MM.1S (cell line): ENCODE measurements at regions not wholly inside any gene's neighbourhood (a gene's known extent, or its start where the extent isn't known, plus 50 kb on each side); places are given as distances from the start of the nearest gene placed in this dataset.

Experiments used
- EZH2phosphoT487 ChIP-seq: fragments of 300-600 bp; sonication (generic); IDR thresholded peaks from 2 replicates; pipeline ENCODE4 v1.6.1; 2018; ENCODE audit warnings: antibody characterized with exemption, low read length
- TF ChIP-seq, protein P1 (sequence below): fragments of 300-600 bp; sonication (generic); IDR thresholded peaks from 2 replicates; pipeline ENCODE4 v1.5.1; 2016; ENCODE audit warnings: antibody characterized with exemption, low read length, mixed read lengths

DNA sequence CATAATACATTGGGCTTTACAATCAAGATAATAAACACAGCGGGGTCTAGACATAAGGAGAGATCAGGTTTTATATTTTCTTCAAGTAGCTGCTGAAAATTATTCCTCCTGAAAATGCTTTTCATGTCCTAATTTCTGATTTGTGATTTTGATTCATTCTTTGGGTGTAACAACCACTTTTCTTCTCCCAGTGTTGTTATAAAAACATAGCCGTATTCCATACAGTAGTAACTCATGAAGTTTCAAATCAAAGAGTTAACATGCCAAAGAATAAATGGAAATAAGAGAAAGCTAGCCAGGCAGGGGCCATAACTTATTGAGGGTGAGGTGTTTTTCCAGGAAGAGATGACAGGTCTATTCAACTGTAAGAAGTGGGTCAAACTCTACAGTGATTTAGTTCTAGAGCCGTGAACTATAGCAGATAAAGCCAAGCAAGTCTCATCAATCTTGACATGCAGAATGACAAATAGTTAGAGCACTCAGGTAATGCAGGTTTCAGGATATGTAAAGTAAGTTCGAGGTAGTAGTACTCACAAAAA lies 934.4 kb upstream of the SLITRK1 start:
- no peak for TF ChIP-seq EZH2phosphoT487
- TF ChIP-seq, protein P1, sequence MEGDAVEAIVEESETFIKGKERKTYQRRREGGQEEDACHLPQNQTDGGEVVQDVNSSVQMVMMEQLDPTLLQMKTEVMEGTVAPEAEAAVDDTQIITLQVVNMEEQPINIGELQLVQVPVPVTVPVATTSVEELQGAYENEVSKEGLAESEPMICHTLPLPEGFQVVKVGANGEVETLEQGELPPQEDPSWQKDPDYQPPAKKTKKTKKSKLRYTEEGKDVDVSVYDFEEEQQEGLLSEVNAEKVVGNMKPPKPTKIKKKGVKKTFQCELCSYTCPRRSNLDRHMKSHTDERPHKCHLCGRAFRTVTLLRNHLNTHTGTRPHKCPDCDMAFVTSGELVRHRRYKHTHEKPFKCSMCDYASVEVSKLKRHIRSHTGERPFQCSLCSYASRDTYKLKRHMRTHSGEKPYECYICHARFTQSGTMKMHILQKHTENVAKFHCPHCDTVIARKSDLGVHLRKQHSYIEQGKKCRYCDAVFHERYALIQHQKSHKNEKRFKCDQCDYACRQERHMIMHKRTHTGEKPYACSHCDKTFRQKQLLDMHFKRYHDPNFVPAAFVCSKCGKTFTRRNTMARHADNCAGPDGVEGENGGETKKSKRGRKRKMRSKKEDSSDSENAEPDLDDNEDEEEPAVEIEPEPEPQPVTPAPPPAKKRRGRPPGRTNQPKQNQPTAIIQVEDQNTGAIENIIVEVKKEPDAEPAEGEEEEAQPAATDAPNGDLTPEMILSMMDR: no peak
